ENCODE measurements at regions not wholly inside any gene's neighbourhood (a gene's known extent, or its start where the extent isn't known, plus 50 kb on each side); places are given as distances from the start of the nearest gene placed in this dataset.
A peak's percentile ranks its signal among the peaks of the same experiment; 100 is the strongest.

- no CpG with 5 or more reads among the region's 11 CpGs for WGBS (ENCODE audit: extremely low coverage, insufficient coverage, insufficient read length)
- Histone ChIP-seq H2AFZ (ENCODE audit: insufficient read depth, low read length, poor library complexity) (no peak overlapping the region), H3K9ac (ENCODE audit: low read length) (no peak overlapping the region), H3K14ac (ENCODE audit: low read length) (no peak overlapping the region), H2BK120ac (ENCODE audit: insufficient read depth, low read length, poor library complexity) (no peak overlapping the region), H3K18ac (ENCODE audit: low read length) (no peak overlapping the region), H3K4me1 (ENCODE audit: control insufficient read depth in 1 of 2, insufficient read depth in 2 of 2, low read length in 2 of 2) (peaks cover 2% of the 10 kb centered on the region in 2 experiments), H4K12ac (ENCODE audit: low read depth, low read length) (no peak overlapping the region), H2BK12ac (ENCODE audit: low read length) (no peak overlapping the region), H3K4ac (ENCODE audit: low read depth, low read length) (no peak overlapping the region), H3K27me3 (ENCODE audit: insufficient read depth, low read length) (no peaks in the 10 kb centered on the region), H2AK5ac (ENCODE audit: low read length) (no peak overlapping the region), H4K8ac (ENCODE audit: low read depth, low read length) (no peak overlapping the region), H3K79me2 (ENCODE audit: control insufficient read depth, insufficient read depth, low read length, poor library complexity) (no peaks in the 10 kb centered on the region), H3K9me3 (ENCODE audit: insufficient read depth, low read depth, low read length) (peaks cover 6% of the 10 kb centered on the region), H4K91ac (ENCODE audit: low read depth, low read length) (no peak overlapping the region), H3K23ac (ENCODE audit: low read length) (no peak overlapping the region), H3K27ac (ENCODE audit: low read depth, low read length) (no peak overlapping the region), H2BK5ac (ENCODE audit: low read depth, low read length, poor library complexity) (no peak overlapping the region), H3K4me2 (ENCODE audit: low read length) (no peak overlapping the region), H3K4me3 (ENCODE audit: low read depth, low read length) (no peak overlapping the region), H3K36me3 (ENCODE audit: control insufficient read depth in 1 of 2, insufficient read depth in 2 of 2, low read length in 2 of 2) (no peaks in the 10 kb centered on the region), H3K79me1 (ENCODE audit: low read length) (no peaks in the 10 kb centered on the region)
- DNase-seq: no peak
Measured at GRCh38 chr6:43858161-43859153, 88.4 kb downstream of the VEGFA start.

- Histone ChIP-seq H3K14ac (ENCODE audit: low read length) (no peak overlapping the region), H2BK5ac (ENCODE audit: low read depth, low read length, poor library complexity) (no peak overlapping the region), H3K9ac (ENCODE audit: low read length) (no peak overlapping the region), H2AFZ (ENCODE audit: insufficient read depth, low read length, poor library complexity) (no peak overlapping the region), H3K4me1 (ENCODE audit: control insufficient read depth in 1 of 2, insufficient read depth in 2 of 2, low read length in 2 of 2) (peaks cover 14 to 18% of the 10 kb centered on the region in 2 experiments), H2BK120ac (ENCODE audit: insufficient read depth, low read length, poor library complexity) (no peak overlapping the region), H4K12ac (ENCODE audit: low read depth, low read length) (no peak overlapping the region), H2AK5ac (ENCODE audit: low read length) (no peak overlapping the region), H3K9me3 (ENCODE audit: insufficient read depth, low read depth, low read length) (peaks cover 5% of the 10 kb centered on the region), H3K4me2 (ENCODE audit: low read length) (no peak overlapping the region), H3K23ac (ENCODE audit: low read length) (no peak overlapping the region), H3K4me3 (ENCODE audit: low read depth, low read length) (no peak overlapping the region), H3K79me1 (ENCODE audit: low read length) (peaks cover 3% of the 10 kb centered on the region), H3K18ac (ENCODE audit: low read length) (no peak overlapping the region), H3K36me3 (ENCODE audit: control insufficient read depth in 1 of 2, insufficient read depth in 2 of 2, low read length in 2 of 2) (no peaks in the 10 kb centered on the region), H3K79me2 (ENCODE audit: control insufficient read depth, insufficient read depth, low read length, poor library complexity) (no peaks in the 10 kb centered on the region), H3K27ac (ENCODE audit: low read depth, low read length) (no peak overlapping the region), H3K4ac (ENCODE audit: low read depth, low read length) (no peak overlapping the region), H4K8ac (ENCODE audit: low read depth, low read length) (no peak overlapping the region), H4K91ac (ENCODE audit: low read depth, low read length) (no peak overlapping the region), H3K27me3 (ENCODE audit: insufficient read depth, low read length) (no peaks in the 10 kb centered on the region), H2BK12ac (ENCODE audit: low read length) (no peak overlapping the region)
- peak; percentile 65 to 69 for DNase-seq
- no CpG with 5 or more reads among the region's 6 CpGs for WGBS (ENCODE audit: extremely low coverage, insufficient coverage, insufficient read length)
Measured at GRCh38 chr6:43856005-43856765, 86.2 kb downstream of the VEGFA start.

GRCh38 chr6:43855247-43855646, 85.2 kb downstream of the VEGFA start:
- Histone ChIP-seq H2BK12ac (ENCODE audit: low read length) (no peak overlapping the region), H2AK5ac (ENCODE audit: low read length) (no peak overlapping the region), H3K79me1 (ENCODE audit: low read length) (peaks cover 10% of the 10 kb centered on the region), H3K18ac (ENCODE audit: low read length) (no peak overlapping the region), H3K9ac (ENCODE audit: low read length) (no peak overlapping the region), H4K12ac (ENCODE audit: low read depth, low read length) (no peak overlapping the region), H2AFZ (ENCODE audit: insufficient read depth, low read length, poor library complexity) (no peak overlapping the region), H3K27me3 (ENCODE audit: insufficient read depth, low read length) (no peaks in the 10 kb centered on the region), H3K4me1 (ENCODE audit: control insufficient read depth in 1 of 2, insufficient read depth in 2 of 2, low read length in 2 of 2) (peaks cover 23 to 27% of the 10 kb centered on the region in 2 experiments), H4K8ac (ENCODE audit: low read depth, low read length) (no peak overlapping the region), H3K79me2 (ENCODE audit: control insufficient read depth, insufficient read depth, low read length, poor library complexity) (peaks cover 4% of the 10 kb centered on the region), H3K27ac (ENCODE audit: low read depth, low read length) (no peak overlapping the region), H3K4ac (ENCODE audit: low read depth, low read length) (no peak overlapping the region), H3K36me3 (ENCODE audit: control insufficient read depth in 1 of 2, insufficient read depth in 2 of 2, low read length in 2 of 2) (no peaks in the 10 kb centered on the region), H3K9me3 (ENCODE audit: insufficient read depth, low read depth, low read length) (peaks cover 4% of the 10 kb centered on the region), H3K4me3 (ENCODE audit: low read depth, low read length) (no peak overlapping the region), H4K91ac (ENCODE audit: low read depth, low read length) (no peak overlapping the region), H2BK5ac (ENCODE audit: low read depth, low read length, poor library complexity) (no peak overlapping the region), H3K4me2 (ENCODE audit: low read length) (no peak overlapping the region), H3K14ac (ENCODE audit: low read length) (no peak overlapping the region), H2BK120ac (ENCODE audit: insufficient read depth, low read length, poor library complexity) (no peak overlapping the region), H3K23ac (ENCODE audit: low read length) (no peak overlapping the region)
- no CpG with 5 or more reads among the region's 6 CpGs for WGBS (ENCODE audit: extremely low coverage, insufficient coverage, insufficient read length)
- no peak for DNase-seq

DNA sequence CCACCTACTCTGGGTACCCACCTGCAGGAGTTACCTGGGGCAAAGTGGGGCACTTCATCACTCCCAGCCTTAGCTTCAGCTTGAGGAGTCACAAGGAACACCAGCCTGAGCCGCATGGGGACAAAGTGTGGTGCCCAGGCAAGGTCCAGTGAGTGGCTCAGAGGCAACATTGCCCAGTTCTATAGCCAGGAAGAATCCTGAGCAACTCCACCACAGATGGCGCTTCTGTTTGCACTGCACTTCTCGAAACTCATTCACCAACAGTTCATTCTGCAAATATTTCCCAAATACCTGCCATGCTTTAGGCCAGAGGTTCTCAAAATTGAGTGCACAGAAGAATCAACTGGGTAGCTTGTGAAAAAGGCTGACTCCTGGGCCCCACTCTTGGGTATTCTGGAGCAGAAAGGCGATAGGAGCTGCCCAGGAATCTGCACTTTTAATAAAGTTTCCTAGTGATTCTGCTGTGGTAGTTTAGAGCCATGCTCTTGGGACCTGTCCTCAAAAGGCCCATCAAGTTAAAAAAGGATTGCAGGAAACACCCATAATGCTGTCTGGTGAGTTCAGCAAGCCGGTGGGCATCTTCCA, 83.1 kb downstream of the VEGFA start:
- Histone ChIP-seq H2BK12ac (ENCODE audit: low read length) (no peak overlapping the region), H4K8ac (ENCODE audit: low read depth, low read length) (no peak overlapping the region), H3K27me3 (ENCODE audit: insufficient read depth, low read length) (no peaks in the 10 kb centered on the region), H2BK120ac (ENCODE audit: insufficient read depth, low read length, poor library complexity) (no peak overlapping the region), H3K27ac (ENCODE audit: low read depth, low read length) (no peak overlapping the region), H3K9ac (ENCODE audit: low read length) (no peak overlapping the region), H3K23ac (ENCODE audit: low read length) (no peak overlapping the region), H3K18ac (ENCODE audit: low read length) (no peak overlapping the region), H3K9me3 (ENCODE audit: insufficient read depth, low read depth, low read length) (peaks cover 2% of the 10 kb centered on the region), H3K4ac (ENCODE audit: low read depth, low read length) (no peak overlapping the region), H2AK5ac (ENCODE audit: low read length) (no peak overlapping the region), H3K4me1 (ENCODE audit: control insufficient read depth in 1 of 2, insufficient read depth in 2 of 2, low read length in 2 of 2) (peaks cover 23 to 31% of the 10 kb centered on the region in 2 experiments), H3K79me1 (ENCODE audit: low read length) (peaks cover 12% of the 10 kb centered on the region), H3K14ac (ENCODE audit: low read length) (no peak overlapping the region), H4K12ac (ENCODE audit: low read depth, low read length) (no peak overlapping the region), H3K79me2 (ENCODE audit: control insufficient read depth, insufficient read depth, low read length, poor library complexity) (peaks cover 4% of the 10 kb centered on the region), H2BK5ac (ENCODE audit: low read depth, low read length, poor library complexity) (no peak overlapping the region), H2AFZ (ENCODE audit: insufficient read depth, low read length, poor library complexity) (no peak overlapping the region), H4K91ac (ENCODE audit: low read depth, low read length) (no peak overlapping the region), H3K36me3 (ENCODE audit: control insufficient read depth in 1 of 2, insufficient read depth in 2 of 2, low read length in 2 of 2) (no peaks in the 10 kb centered on the region), H3K4me2 (ENCODE audit: low read length) (no peak overlapping the region), H3K4me3 (ENCODE audit: low read depth, low read length) (no peak overlapping the region)
- peak in 1 of 2 donors; percentile 56 for DNase-seq
- no CpG with 5 or more reads among the region's 5 CpGs for WGBS (ENCODE audit: extremely low coverage, insufficient coverage, insufficient read length)

Measured in trophoblast cell (in vitro differentiated cells and primary cell).